Stimulated activated CD4-positive, alpha-beta T cell treated with anti-CD3 and anti-CD28 coated beads, Interleukin-4, amount 100 ng/mL, for 1 hour (primary cell): ENCODE measurements at regions not wholly inside any gene's neighbourhood (a gene's known extent, or its start where the extent isn't known, plus 50 kb on each side); places are given as distances from the start of the nearest gene placed in this dataset.
"Not testable (repeated sequence)": the region's sequence is repeated elsewhere in the genome, so short reads cannot be mapped to it uniquely, and the experiment has no call there.

ENCODE experiments used
- DNase-seq: peaks from one replicate; pipeline ENCODE4 v3.0.0-alpha.2; 2020

- DNase-seq = no peak
Measured at GRCh38 chr19:30105316-30105715, 163.3 kb downstream of the URI1 start.

GRCh38 chr19:30105727-30106126 is 163.7 kb downstream of the URI1 start:
- no peak for DNase-seq

GRCh38 chr19:30106417-30107095 is 164.5 kb downstream of the URI1 start:
- no peak for DNase-seq

GRCh38 chr19:30107251-30107650 is 165.2 kb downstream of the URI1 start:
- no peak for DNase-seq

- DNase-seq = no peak
Measured at GRCh38 chr19:30109565-30109964, 167.5 kb downstream of the URI1 start.

- DNase-seq = no peak
Measured at GRCh38 chr19:30111021-30111855, 169.2 kb downstream of the URI1 start.

GRCh38 chr19:30112171-30112570 is 170.1 kb downstream of the URI1 start:
- DNase-seq = no peak

- DNase-seq = no peak
Measured at GRCh38 chr19:30112666-30113065, 170.6 kb downstream of the URI1 start.

- DNase-seq = no peak
Measured at GRCh38 chr19:30113186-30113585, 171.1 kb downstream of the URI1 start.

- DNase-seq = not testable (repeated sequence)
Measured at GRCh38 chr19:30114095-30114494, 172.1 kb downstream of the URI1 start.

- no peak for DNase-seq
Measured at GRCh38 chr19:30115947-30116346, 173.9 kb downstream of the URI1 start.

GRCh38 chr19:30116530-30116929 is 174.5 kb downstream of the URI1 start:
- DNase-seq = no peak

GRCh38 chr19:30116984-30117555 is 175.0 kb downstream of the URI1 start:
- DNase-seq = no peak

- no peak for DNase-seq
Measured at GRCh38 chr19:30117636-30118145, 175.7 kb downstream of the URI1 start.

GRCh38 chr19:30118221-30118620 is 176.2 kb downstream of the URI1 start:
- DNase-seq = no peak

- DNase-seq = no peak
Measured at GRCh38 chr19:30118760-30119159, 176.7 kb downstream of the URI1 start.

GRCh38 chr19:30119180-30119908 is 177.3 kb downstream of the URI1 start:
- DNase-seq = no peak

GRCh38 chr19:30120860-30121484 is 178.9 kb downstream of the URI1 start:
- DNase-seq = no peak

GRCh38 chr19:30122431-30122830 is 180.4 kb downstream of the URI1 start:
- DNase-seq = no peak

- DNase-seq = no peak
Measured at GRCh38 chr19:30123119-30123518, 181.1 kb downstream of the URI1 start.

GRCh38 chr19:30123611-30124010 is 181.6 kb downstream of the URI1 start:
- no peak for DNase-seq

GRCh38 chr19:30128211-30128610 is 186.2 kb downstream of the URI1 start:
- no peak for DNase-seq
